GM23338 (cell line): ENCODE measurements at regions not wholly inside any gene's neighbourhood (a gene's known extent, or its start where the extent isn't known, plus 50 kb on each side); places are given as distances from the start of the nearest gene placed in this dataset.

ENCODE experiments used
- EZH2phosphoT487 ChIP-seq: fragments of 200-600 bp; sonication (generic); IDR thresholded peaks from one replicate; pipeline ENCODE4 v1.8.1; 2018; ENCODE audit warnings: antibody characterized with exemption; ENCODE audit not compliant: unreplicated experiment
- NANOG ChIP-seq: IDR thresholded peaks from 2 replicates; pipeline ENCODE4 v1.6.1; 2016; ENCODE audit warnings: antibody characterized with exemption, borderline replicate concordance
- REST ChIP-seq: IDR thresholded peaks from one replicate; pipeline ENCODE4 v1.6.1; 2018; ENCODE audit warnings: antibody characterized with exemption; ENCODE audit not compliant: unreplicated experiment
- ZNF331 ChIP-seq: fragments of 250-450 bp; sonication (Bioruptor Pico); IDR thresholded peaks from 2 replicates; pipeline ENCODE4 v1.5.0; 2020; ENCODE audit warnings: low read depth, mild to moderate bottlenecking, moderate library complexity
- TF ChIP-seq, protein P1 (sequence below): fragments of 250-450 bp; sonication (Bioruptor Pico); IDR thresholded peaks from 2 replicates; pipeline ENCODE4 v1.5.0; 2020; ENCODE audit warnings: mild to moderate bottlenecking, moderate library complexity
- TF ChIP-seq, protein P2 (sequence below): IDR thresholded peaks from 2 replicates; pipeline ENCODE4 v1.6.1; 2016; ENCODE audit warnings: antibody characterized with exemption

DNA sequence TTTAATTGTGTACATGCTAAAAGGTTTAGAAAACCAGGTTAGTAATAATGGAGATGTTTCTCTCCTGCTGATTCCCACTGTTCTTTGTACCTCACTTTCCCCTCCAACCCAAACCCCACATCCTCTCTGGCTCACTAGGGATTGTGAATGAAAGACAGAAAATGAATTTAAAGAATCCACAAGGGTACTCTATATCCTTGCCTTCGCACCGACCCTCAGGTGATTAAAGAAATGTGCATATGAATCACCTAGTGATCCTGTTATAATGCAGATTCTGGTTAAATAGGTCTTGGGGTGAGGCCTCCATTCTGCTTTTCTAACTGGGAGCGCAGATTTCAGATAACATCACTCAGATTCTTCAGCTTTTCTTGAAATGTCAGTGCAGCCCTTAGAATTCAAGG is 84.3 kb upstream of the OTX2 start (continued):
- TF ChIP-seq, protein P1, sequence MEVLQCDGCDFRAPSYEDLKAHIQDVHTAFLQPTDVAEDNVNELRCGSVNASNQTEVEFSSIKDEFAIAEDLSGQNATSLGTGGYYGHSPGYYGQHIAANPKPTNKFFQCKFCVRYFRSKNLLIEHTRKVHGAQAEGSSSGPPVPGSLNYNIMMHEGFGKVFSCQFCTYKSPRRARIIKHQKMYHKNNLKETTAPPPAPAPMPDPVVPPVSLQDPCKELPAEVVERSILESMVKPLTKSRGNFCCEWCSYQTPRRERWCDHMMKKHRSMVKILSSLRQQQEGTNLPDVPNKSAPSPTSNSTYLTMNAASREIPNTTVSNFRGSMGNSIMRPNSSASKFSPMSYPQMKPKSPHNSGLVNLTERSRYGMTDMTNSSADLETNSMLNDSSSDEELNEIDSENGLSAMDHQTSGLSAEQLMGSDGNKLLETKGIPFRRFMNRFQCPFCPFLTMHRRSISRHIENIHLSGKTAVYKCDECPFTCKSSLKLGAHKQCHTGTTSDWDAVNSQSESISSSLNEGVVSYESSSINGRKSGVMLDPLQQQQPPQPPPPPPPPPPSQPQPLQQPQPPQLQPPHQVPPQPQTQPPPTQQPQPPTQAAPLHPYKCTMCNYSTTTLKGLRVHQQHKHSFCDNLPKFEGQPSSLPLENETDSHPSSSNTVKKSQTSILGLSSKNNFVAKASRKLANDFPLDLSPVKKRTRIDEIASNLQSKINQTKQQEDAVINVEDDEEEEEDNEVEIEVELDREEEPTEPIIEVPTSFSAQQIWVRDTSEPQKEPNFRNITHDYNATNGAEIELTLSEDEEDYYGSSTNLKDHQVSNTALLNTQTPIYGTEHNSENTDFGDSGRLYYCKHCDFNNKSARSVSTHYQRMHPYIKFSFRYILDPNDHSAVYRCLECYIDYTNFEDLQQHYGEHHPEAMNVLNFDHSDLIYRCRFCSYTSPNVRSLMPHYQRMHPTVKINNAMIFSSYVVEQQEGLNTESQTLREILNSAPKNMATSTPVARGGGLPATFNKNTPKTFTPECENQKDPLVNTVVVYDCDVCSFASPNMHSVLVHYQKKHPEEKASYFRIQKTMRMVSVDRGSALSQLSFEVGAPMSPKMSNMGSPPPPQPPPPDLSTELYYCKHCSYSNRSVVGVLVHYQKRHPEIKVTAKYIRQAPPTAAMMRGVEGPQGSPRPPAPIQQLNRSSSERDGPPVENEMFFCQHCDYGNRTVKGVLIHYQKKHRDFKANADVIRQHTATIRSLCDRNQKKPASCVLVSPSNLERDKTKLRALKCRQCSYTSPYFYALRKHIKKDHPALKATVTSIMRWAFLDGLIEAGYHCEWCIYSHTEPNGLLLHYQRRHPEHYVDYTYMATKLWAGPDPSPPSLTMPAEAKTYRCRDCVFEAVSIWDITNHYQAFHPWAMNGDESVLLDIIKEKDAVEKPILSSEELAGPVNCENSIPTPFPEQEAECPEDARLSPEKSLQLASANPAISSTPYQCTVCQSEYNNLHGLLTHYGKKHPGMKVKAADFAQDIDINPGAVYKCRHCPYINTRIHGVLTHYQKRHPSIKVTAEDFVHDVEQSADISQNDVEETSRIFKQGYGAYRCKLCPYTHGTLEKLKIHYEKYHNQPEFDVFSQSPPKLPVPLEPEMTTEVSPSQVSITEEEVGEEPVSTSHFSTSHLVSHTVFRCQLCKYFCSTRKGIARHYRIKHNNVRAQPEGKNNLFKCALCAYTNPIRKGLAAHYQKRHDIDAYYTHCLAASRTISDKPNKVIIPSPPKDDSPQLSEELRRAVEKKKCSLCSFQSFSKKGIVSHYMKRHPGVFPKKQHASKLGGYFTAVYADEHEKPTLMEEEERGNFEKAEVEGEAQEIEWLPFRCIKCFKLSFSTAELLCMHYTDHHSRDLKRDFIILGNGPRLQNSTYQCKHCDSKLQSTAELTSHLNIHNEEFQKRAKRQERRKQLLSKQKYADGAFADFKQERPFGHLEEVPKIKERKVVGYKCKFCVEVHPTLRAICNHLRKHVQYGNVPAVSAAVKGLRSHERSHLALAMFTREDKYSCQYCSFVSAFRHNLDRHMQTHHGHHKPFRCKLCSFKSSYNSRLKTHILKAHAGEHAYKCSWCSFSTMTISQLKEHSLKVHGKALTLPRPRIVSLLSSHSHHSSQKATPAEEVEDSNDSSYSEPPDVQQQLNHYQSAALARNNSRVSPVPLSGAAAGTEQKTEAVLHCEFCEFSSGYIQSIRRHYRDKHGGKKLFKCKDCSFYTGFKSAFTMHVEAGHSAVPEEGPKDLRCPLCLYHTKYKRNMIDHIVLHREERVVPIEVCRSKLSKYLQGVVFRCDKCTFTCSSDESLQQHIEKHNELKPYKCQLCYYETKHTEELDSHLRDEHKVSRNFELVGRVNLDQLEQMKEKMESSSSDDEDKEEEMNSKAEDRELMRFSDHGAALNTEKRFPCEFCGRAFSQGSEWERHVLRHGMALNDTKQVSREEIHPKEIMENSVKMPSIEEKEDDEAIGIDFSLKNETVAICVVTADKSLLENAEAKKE = peak; percentile 66
- TF ChIP-seq REST (no peak), ZNF331 (no peak), NANOG (peak; percentile 95), EZH2phosphoT487 (no peak)
- TF ChIP-seq, protein P2, sequence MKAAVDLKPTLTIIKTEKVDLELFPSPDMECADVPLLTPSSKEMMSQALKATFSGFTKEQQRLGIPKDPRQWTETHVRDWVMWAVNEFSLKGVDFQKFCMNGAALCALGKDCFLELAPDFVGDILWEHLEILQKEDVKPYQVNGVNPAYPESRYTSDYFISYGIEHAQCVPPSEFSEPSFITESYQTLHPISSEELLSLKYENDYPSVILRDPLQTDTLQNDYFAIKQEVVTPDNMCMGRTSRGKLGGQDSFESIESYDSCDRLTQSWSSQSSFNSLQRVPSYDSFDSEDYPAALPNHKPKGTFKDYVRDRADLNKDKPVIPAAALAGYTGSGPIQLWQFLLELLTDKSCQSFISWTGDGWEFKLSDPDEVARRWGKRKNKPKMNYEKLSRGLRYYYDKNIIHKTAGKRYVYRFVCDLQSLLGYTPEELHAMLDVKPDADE = no peak
